GM21515 (cell line): ENCODE measurements at regions not wholly inside any gene's neighbourhood (a gene's known extent, or its start where the extent isn't known, plus 50 kb on each side); places are given as distances from the start of the nearest gene placed in this dataset.

Experiments
- ATAC-seq: cut with Tn5 transposase; IDR thresholded peaks from one replicate; pipeline ENCODE4 v1.9.1; 2021; ENCODE audit not compliant: unreplicated experiment

- ATAC-seq: peak; percentile 64
Observed at GRCh38 chr10:108902619-108903285, 1020.6 kb downstream of the XPNPEP1 start.

- peak; percentile 13 for ATAC-seq
Observed at GRCh38 chr10:108901781-108902618, 1021.3 kb downstream of the XPNPEP1 start.

GRCh38 chr10:108899670-108900069 is 1023.6 kb downstream of the XPNPEP1 start:
- ATAC-seq: no peak

- peak; percentile 92 for ATAC-seq
Observed at GRCh38 chr10:108894402-108895301, 1028.7 kb downstream of the XPNPEP1 start.

- ATAC-seq: no peak
Observed at GRCh38 chr10:108877095-108877561, 1046.2 kb downstream of the XPNPEP1 start.

GRCh38 chr10:108872854-108873253 is 1050.5 kb downstream of the XPNPEP1 start:
- no peak for ATAC-seq

GRCh38 chr10:108868881-108869280 is 1054.4 kb downstream of the XPNPEP1 start:
- no peak for ATAC-seq

- ATAC-seq: no peak
Observed at GRCh38 chr10:108862676-108863350, 1060.5 kb downstream of the XPNPEP1 start.

GRCh38 chr10:108861181-108861754 is 1062.0 kb downstream of the XPNPEP1 start:
- no peak for ATAC-seq

- ATAC-seq: peak; percentile 64
Observed at GRCh38 chr10:108852211-108852610, 1071.1 kb downstream of the XPNPEP1 start.

GRCh38 chr10:108850138-108850854 is 1073.0 kb downstream of the XPNPEP1 start:
- peak; percentile 87 for ATAC-seq

GRCh38 chr10:108849688-108850087 is 1073.6 kb downstream of the XPNPEP1 start:
- peak; percentile 30 for ATAC-seq

GRCh38 chr10:108849186-108849585 is 1074.1 kb downstream of the XPNPEP1 start:
- ATAC-seq: no peak

GRCh38 chr10:108848046-108848445 is 1075.3 kb downstream of the XPNPEP1 start:
- no peak for ATAC-seq

- no peak for ATAC-seq
Observed at GRCh38 chr10:108840944-108841343, 1082.4 kb downstream of the XPNPEP1 start.

GRCh38 chr10:108836362-108836761 is 1086.9 kb downstream of the XPNPEP1 start:
- ATAC-seq: no peak

GRCh38 chr10:108822026-108822425 is 1101.3 kb downstream of the XPNPEP1 start:
- no peak for ATAC-seq

GRCh38 chr10:108819302-108819701 is 1104.0 kb downstream of the XPNPEP1 start:
- no peak for ATAC-seq

GRCh38 chr10:108817584-108817983 is 1105.7 kb downstream of the XPNPEP1 start:
- ATAC-seq: no peak

- no peak for ATAC-seq
Observed at GRCh38 chr10:108817135-108817534, 1106.2 kb downstream of the XPNPEP1 start.
